ENCODE measurements at regions not wholly inside any gene's neighbourhood (a gene's known extent, or its start where the extent isn't known, plus 50 kb on each side); places are given as distances from the start of the nearest gene placed in this dataset.

DNA sequence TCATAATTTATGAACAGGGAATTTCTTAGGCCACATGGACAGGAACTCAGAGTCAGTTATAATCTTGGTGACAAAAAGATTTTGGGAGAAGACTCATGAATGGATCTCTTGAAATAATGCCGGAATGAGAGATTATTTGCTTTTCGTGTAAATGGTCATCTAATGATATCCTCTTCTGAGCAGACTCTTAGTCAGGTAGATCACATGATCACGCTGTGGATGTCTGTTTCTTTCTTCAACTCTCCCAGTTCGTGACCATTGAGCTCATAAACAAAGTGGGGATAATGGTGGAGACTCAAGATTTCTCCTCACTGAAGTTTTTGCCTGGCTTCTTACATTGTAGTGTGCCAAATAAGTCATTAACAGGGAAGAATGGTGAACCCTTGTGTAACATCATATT lies 133.1 kb upstream of the CBLB start:
- Histone ChIP-seq H3K4me3 (ENCODE audit: low read length) (no peak overlapping the region), H3K36me3 (ENCODE audit: insufficient read depth, low read length) (no peaks in the 10 kb centered on the region), H3K9me3 (ENCODE audit: insufficient read depth, low read depth, low read length) (peaks cover 6% of the 10 kb centered on the region), H3K9ac (ENCODE audit: low read depth, low read length) (no peak overlapping the region), H3K27me3 (ENCODE audit: insufficient read depth, low read length) (no peaks in the 10 kb centered on the region), H3K27ac (ENCODE audit: low read depth, low read length) (no peak overlapping the region), H3K4me1 (ENCODE audit: insufficient read depth, low read length) (no peaks in the 10 kb centered on the region)
- WGBS, result 92% methylated on average over 4 of the region's 4 CpGs

GRCh38 chr3:106004137-106004681 lies 135.4 kb upstream of the CBLB start:
- Histone ChIP-seq H3K27ac (ENCODE audit: low read depth, low read length) (no peak overlapping the region), H3K9me3 (ENCODE audit: insufficient read depth, low read depth, low read length) (no peaks in the 10 kb centered on the region), H3K4me3 (ENCODE audit: low read length) (no peak overlapping the region), H3K27me3 (ENCODE audit: insufficient read depth, low read length) (no peaks in the 10 kb centered on the region), H3K4me1 (ENCODE audit: insufficient read depth, low read length) (no peaks in the 10 kb centered on the region), H3K36me3 (ENCODE audit: insufficient read depth, low read length) (no peaks in the 10 kb centered on the region), H3K9ac (ENCODE audit: low read depth, low read length) (no peak overlapping the region)
- 85% methylated on average over 4 of the region's 5 CpGs for WGBS

DNA sequence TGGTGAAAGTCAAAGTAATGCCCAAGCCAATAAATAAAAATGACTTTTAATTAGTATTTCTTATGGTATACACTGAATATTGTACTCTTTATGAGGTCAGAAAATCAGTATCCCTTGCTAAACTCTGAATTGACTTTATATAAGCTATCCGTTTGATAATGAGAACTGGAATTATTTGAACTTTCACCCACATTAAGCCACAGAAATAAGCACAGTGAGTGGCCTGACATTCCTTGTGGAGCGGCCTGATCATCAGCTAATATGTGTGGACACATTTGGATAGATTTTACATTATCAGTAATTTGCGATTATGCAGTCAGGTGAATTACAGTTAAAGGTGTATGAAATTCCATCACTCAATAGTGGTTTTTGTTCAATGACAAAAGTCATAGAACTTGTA lies 136.0 kb upstream of the CBLB start:
- H3K27me3 ChIP-seq (ENCODE audit: insufficient read depth, low read length), result no peaks in the 10 kb centered on the region
- no peaks in the 10 kb centered on the region for H3K4me1 ChIP-seq (ENCODE audit: insufficient read depth, low read length)
- no peaks in the 10 kb centered on the region for H3K36me3 ChIP-seq (ENCODE audit: insufficient read depth, low read length)
- 93% methylated on average over 3 of the region's 3 CpGs for WGBS
- no peak overlapping the region for H3K9ac ChIP-seq (ENCODE audit: low read depth, low read length)
- H3K9me3 ChIP-seq (ENCODE audit: insufficient read depth, low read depth, low read length), result no peaks in the 10 kb centered on the region
- H3K4me3 ChIP-seq (ENCODE audit: low read length), result no peak overlapping the region
- no peak overlapping the region for H3K27ac ChIP-seq (ENCODE audit: low read depth, low read length)

DNA sequence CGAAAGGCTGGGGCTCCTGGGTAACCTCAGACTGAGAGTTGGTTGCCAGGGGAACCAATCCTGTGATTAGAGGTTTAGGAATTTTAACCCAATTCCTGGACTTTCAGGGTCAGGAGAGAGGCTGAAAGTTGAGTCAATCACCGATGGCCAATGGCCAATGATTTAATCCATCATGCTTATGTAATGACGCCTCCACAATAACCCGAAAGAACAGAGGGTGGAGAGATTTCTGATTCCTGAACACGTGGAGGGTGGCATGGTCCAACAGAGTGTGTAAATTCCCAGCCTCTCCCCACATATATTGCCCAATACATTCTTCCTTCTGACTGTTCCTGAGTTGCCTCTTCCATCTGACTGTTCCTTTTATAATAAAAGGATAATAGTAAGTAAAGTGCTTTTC lies 137.2 kb upstream of the CBLB start:
- H3K4me3 ChIP-seq (ENCODE audit: low read length), result no peak overlapping the region
- 93% methylated on average over 5 of the region's 5 CpGs for WGBS
- no peaks in the 10 kb centered on the region for H3K9me3 ChIP-seq (ENCODE audit: insufficient read depth, low read depth, low read length)

DNA sequence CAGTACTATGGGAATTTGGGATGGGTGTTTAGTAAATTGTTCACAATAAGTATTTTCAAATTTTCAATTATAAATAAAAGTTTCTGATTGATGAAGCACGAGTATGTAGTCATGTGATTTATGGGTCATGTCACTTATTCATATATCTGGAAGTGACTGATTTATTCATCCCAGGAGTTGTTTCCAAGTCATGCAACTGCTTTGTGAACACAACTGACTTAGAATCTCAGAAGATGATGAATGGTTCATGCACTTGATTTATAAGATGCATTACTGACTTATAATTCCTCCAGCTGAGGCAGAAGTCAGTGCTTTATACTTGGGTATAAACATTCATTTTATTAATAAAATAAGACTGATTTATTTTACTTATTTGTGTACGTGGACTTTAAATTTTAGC lies 137.8 kb upstream of the CBLB start:
- Histone ChIP-seq H3K36me3 (ENCODE audit: insufficient read depth, low read length) (no peaks in the 10 kb centered on the region), H3K4me3 (ENCODE audit: low read length) (no peak overlapping the region), H3K4me1 (ENCODE audit: insufficient read depth, low read length) (no peaks in the 10 kb centered on the region), H3K27ac (ENCODE audit: low read depth, low read length) (no peak overlapping the region), H3K9ac (ENCODE audit: low read depth, low read length) (no peak overlapping the region), H3K27me3 (ENCODE audit: insufficient read depth, low read length) (no peaks in the 10 kb centered on the region), H3K9me3 (ENCODE audit: insufficient read depth, low read depth, low read length) (no peaks in the 10 kb centered on the region)
- 88% methylated on average over 1 of the region's 2 CpGs for WGBS

More for the DNA sequence above, 137.2 kb upstream of the CBLB start:
- H3K27ac ChIP-seq (ENCODE audit: low read depth, low read length), result no peak overlapping the region
- H3K9ac ChIP-seq (ENCODE audit: low read depth, low read length), result no peak overlapping the region
- no peaks in the 10 kb centered on the region for H3K36me3 ChIP-seq (ENCODE audit: insufficient read depth, low read length)
- H3K4me1 ChIP-seq (ENCODE audit: insufficient read depth, low read length), result no peaks in the 10 kb centered on the region
- H3K27me3 ChIP-seq (ENCODE audit: insufficient read depth, low read length), result no peaks in the 10 kb centered on the region

DNA sequence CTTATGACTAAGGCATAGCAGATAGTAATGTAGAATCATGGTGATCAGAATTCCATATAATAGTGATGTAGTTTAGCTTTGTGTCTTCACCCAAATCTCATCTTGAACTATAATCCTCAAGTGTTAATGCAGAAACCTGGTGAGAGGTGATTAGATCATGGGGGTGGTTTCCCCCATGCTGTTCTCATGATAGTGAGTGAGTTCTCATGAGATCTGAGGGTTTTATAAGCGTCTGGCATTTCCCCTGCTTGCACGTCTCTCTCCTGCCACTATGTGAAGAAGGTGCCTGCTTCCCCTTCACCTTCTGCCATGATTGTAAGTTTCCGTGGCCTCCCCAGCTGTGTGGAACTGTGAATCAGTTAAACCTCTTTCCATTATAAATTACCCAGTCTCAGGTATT lies 138.7 kb upstream of the CBLB start:
- WGBS, result 84% methylated on average over 3 of the region's 3 CpGs

GRCh38 chr3:106008766-106009165 lies 140.0 kb upstream of the CBLB start:
- WGBS, result 93% methylated on average over 1 of the region's 1 CpG

More for the DNA sequence above, 138.7 kb upstream of the CBLB start:
- Histone ChIP-seq H3K27ac (ENCODE audit: low read depth, low read length) (no peak overlapping the region), H3K4me1 (ENCODE audit: insufficient read depth, low read length) (no peaks in the 10 kb centered on the region), H3K9ac (ENCODE audit: low read depth, low read length) (no peak overlapping the region), H3K36me3 (ENCODE audit: insufficient read depth, low read length) (no peaks in the 10 kb centered on the region), H3K9me3 (ENCODE audit: insufficient read depth, low read depth, low read length) (no peaks in the 10 kb centered on the region), H3K27me3 (ENCODE audit: insufficient read depth, low read length) (no peaks in the 10 kb centered on the region), H3K4me3 (ENCODE audit: low read length) (no peak overlapping the region)

GRCh38 chr3:106010829-106011228 lies 142.0 kb upstream of the CBLB start:
- Histone ChIP-seq H3K36me3 (ENCODE audit: insufficient read depth, low read length) (no peaks in the 10 kb centered on the region), H3K27me3 (ENCODE audit: insufficient read depth, low read length) (no peaks in the 10 kb centered on the region), H3K4me3 (ENCODE audit: low read length) (no peak overlapping the region), H3K4me1 (ENCODE audit: insufficient read depth, low read length) (no peaks in the 10 kb centered on the region), H3K9me3 (ENCODE audit: insufficient read depth, low read depth, low read length) (no peaks in the 10 kb centered on the region), H3K9ac (ENCODE audit: low read depth, low read length) (no peak overlapping the region), H3K27ac (ENCODE audit: low read depth, low read length) (no peak overlapping the region)
- WGBS, result 83% methylated on average over 2 of the region's 3 CpGs

More at GRCh38 chr3:106008766-106009165, 140.0 kb upstream of the CBLB start:
- Histone ChIP-seq H3K9ac (ENCODE audit: low read depth, low read length) (no peak overlapping the region), H3K27me3 (ENCODE audit: insufficient read depth, low read length) (no peaks in the 10 kb centered on the region), H3K4me3 (ENCODE audit: low read length) (no peak overlapping the region), H3K27ac (ENCODE audit: low read depth, low read length) (no peak overlapping the region), H3K4me1 (ENCODE audit: insufficient read depth, low read length) (no peaks in the 10 kb centered on the region), H3K9me3 (ENCODE audit: insufficient read depth, low read depth, low read length) (no peaks in the 10 kb centered on the region), H3K36me3 (ENCODE audit: insufficient read depth, low read length) (no peaks in the 10 kb centered on the region)

GRCh38 chr3:106013971-106014370 lies 145.2 kb upstream of the CBLB start:
- Histone ChIP-seq H3K9ac (ENCODE audit: low read depth, low read length) (no peak overlapping the region), H3K36me3 (ENCODE audit: insufficient read depth, low read length) (no peaks in the 10 kb centered on the region), H3K4me3 (ENCODE audit: low read length) (no peak overlapping the region), H3K27me3 (ENCODE audit: insufficient read depth, low read length) (no peaks in the 10 kb centered on the region), H3K4me1 (ENCODE audit: insufficient read depth, low read length) (0 out of 2 replicates have a peak, but pooled peaks cover 5% of the 10 kb centered on the region), H3K27ac (ENCODE audit: low read depth, low read length) (no peak overlapping the region), H3K9me3 (ENCODE audit: insufficient read depth, low read depth, low read length) (no peaks in the 10 kb centered on the region)
- 93% methylated on average over 2 of the region's 2 CpGs for WGBS

DNA sequence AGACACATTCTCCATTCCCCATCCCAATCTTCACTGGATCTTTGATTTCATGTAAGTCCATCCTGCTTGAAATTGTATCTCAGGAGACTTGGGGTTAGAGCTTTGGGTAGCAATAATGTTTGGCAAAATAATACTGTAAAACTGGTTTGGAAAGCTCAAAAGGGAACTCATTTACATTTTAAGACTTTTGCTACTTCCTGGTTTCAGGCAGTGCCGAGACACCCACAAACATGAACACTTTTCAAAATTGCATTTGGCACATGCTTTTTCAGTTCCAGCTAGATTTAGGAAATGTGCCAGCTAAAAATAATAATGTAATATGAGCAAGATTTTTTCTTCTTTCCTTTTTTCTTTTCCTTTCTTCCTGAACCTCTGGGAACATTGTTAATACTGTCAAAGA lies 145.7 kb upstream of the CBLB start:
- Histone ChIP-seq H3K4me3 (ENCODE audit: low read length) (no peak overlapping the region), H3K36me3 (ENCODE audit: insufficient read depth, low read length) (no peaks in the 10 kb centered on the region), H3K9ac (ENCODE audit: low read depth, low read length) (no peak overlapping the region), H3K4me1 (ENCODE audit: insufficient read depth, low read length) (0 out of 2 replicates have a peak, but pooled peaks cover 5% of the 10 kb centered on the region), H3K27ac (ENCODE audit: low read depth, low read length) (no peak overlapping the region), H3K9me3 (ENCODE audit: insufficient read depth, low read depth, low read length) (no peaks in the 10 kb centered on the region), H3K27me3 (ENCODE audit: insufficient read depth, low read length) (no peaks in the 10 kb centered on the region)
- WGBS, result 91% methylated on average over 1 of the region's 1 CpG

DNA sequence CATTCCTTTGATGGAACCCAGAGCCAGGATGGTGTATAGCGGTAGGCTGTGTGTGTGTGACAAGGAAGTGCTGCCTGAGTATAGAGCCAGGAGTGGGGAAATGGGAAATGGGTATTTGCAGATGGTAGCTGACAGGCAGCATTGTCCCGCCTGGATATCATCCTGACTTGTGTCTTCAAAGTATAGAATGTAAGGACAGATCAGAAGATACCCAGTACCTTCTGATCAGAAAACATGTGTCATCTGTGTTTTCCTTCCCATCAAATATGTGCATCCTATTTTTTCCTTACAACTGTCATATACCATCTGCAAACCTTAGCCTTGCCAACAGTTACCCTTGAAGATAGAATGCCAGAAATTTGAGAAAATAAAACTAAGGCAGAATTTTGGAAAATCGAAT lies 146.2 kb upstream of the CBLB start:
- no peaks in the 10 kb centered on the region for H3K27me3 ChIP-seq (ENCODE audit: insufficient read depth, low read length)
- 95% methylated on average over 3 of the region's 3 CpGs for WGBS
- H3K4me1 ChIP-seq (ENCODE audit: insufficient read depth, low read length), result 0 out of 2 replicates have a peak, but pooled peaks cover 5% of the 10 kb centered on the region
- H3K4me3 ChIP-seq (ENCODE audit: low read length), result no peak overlapping the region
- no peaks in the 10 kb centered on the region for H3K36me3 ChIP-seq (ENCODE audit: insufficient read depth, low read length)
- no peaks in the 10 kb centered on the region for H3K9me3 ChIP-seq (ENCODE audit: insufficient read depth, low read depth, low read length)
- H3K27ac ChIP-seq (ENCODE audit: low read depth, low read length), result no peak overlapping the region
- no peak overlapping the region for H3K9ac ChIP-seq (ENCODE audit: low read depth, low read length)

DNA sequence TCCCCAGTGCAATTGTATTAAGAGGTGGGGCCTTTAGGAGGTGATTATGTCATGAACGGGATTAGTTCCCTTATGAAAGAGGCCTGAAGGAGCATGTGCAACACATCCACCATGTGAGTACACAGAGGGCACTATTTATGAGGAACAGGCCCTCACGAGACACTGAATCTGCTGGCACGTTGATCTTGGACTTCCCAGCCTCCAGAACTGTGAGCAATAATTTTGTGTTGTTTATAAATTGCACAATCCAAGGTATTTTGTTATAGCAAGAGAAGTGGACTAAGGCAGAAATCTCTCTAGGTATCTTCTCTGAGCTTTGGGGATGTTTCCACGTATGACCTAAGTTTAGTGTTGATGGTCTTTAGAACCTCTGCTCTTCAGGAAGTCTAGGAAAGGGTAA lies 149.3 kb upstream of the CBLB start:
- Histone ChIP-seq H3K36me3 (ENCODE audit: insufficient read depth, low read length) (no peaks in the 10 kb centered on the region), H3K27me3 (ENCODE audit: insufficient read depth, low read length) (no peaks in the 10 kb centered on the region), H3K9me3 (ENCODE audit: insufficient read depth, low read depth, low read length) (no peaks in the 10 kb centered on the region), H3K4me3 (ENCODE audit: low read length) (no peak overlapping the region), H3K4me1 (ENCODE audit: insufficient read depth, low read length) (0 out of 2 replicates have a peak, but pooled peaks cover 5% of the 10 kb centered on the region), H3K9ac (ENCODE audit: low read depth, low read length) (no peak overlapping the region), H3K27ac (ENCODE audit: low read depth, low read length) (no peak overlapping the region)
- WGBS, result 94% methylated on average over 4 of the region's 4 CpGs

Measured in HUES64 (cell line).